ENCODE measurements at regions not wholly inside any gene's neighbourhood (a gene's known extent, or its start where the extent isn't known, plus 50 kb on each side); places are given as distances from the start of the nearest gene placed in this dataset.

- H2AK5ac ChIP-seq (ENCODE audit: insufficient read length, low read length) = no peak overlapping the region
- no peak overlapping the region for H3K27ac Mint-ChIP-seq
- H3K9me3 Mint-ChIP-seq = no peaks in the 10 kb centered on the region
- no peak overlapping the region for H2BK5ac ChIP-seq (ENCODE audit: insufficient read length, low read length)
- H4K20me1 ChIP-seq (ENCODE audit: control insufficient read depth, insufficient read depth, insufficient read length) = no peaks in the 10 kb centered on the region
- no peaks in the 10 kb centered on the region for H3K79me1 ChIP-seq (ENCODE audit: insufficient read depth, low read depth, low read length, poor library complexity, severe bottlenecking)
- H3K14ac ChIP-seq (ENCODE audit: insufficient read depth, low read length) = no peak overlapping the region
- no peak overlapping the region for H3K9ac ChIP-seq (ENCODE audit: extremely low read depth, insufficient read length, low read length)
- no peak overlapping the region for H3K18ac ChIP-seq (ENCODE audit: insufficient read length, low read depth, low read length)
- H3K4me3 Mint-ChIP-seq = no peak overlapping the region
- H2BK20ac ChIP-seq (ENCODE audit: low read depth, low read length, poor library complexity, severe bottlenecking) = no peak overlapping the region
- no peak overlapping the region for H3K27ac ChIP-seq (ENCODE audit: insufficient read length, low read depth, low read length)
- H3K4ac ChIP-seq (ENCODE audit: low read depth, low read length) = no peak overlapping the region
- H4K5ac ChIP-seq (ENCODE audit: insufficient read length, low read depth, low read length) = no peak overlapping the region
- H4K91ac ChIP-seq (ENCODE audit: insufficient read length, low read depth, low read length) = no peak overlapping the region
- TF ChIP-seq, protein P1, sequence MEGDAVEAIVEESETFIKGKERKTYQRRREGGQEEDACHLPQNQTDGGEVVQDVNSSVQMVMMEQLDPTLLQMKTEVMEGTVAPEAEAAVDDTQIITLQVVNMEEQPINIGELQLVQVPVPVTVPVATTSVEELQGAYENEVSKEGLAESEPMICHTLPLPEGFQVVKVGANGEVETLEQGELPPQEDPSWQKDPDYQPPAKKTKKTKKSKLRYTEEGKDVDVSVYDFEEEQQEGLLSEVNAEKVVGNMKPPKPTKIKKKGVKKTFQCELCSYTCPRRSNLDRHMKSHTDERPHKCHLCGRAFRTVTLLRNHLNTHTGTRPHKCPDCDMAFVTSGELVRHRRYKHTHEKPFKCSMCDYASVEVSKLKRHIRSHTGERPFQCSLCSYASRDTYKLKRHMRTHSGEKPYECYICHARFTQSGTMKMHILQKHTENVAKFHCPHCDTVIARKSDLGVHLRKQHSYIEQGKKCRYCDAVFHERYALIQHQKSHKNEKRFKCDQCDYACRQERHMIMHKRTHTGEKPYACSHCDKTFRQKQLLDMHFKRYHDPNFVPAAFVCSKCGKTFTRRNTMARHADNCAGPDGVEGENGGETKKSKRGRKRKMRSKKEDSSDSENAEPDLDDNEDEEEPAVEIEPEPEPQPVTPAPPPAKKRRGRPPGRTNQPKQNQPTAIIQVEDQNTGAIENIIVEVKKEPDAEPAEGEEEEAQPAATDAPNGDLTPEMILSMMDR (conservative IDR thresholded peaks at IDR 0.05) = no peak
- no peak overlapping the region for H3K4me2 ChIP-seq (ENCODE audit: insufficient read depth, insufficient read length, low read length)
- no CpG with 5 or more reads among the region's 6 CpGs for WGBS (ENCODE audit: extremely low coverage, insufficient read length, low lambda C conversion rate)
- no peaks in the 10 kb centered on the region for H3K27me3 Mint-ChIP-seq (ENCODE audit: low read depth)
- no peaks in the 10 kb centered on the region for H3K27me3 ChIP-seq (ENCODE audit: insufficient read depth, low read length)
- H3K4me1 Mint-ChIP-seq = 0 out of 4 replicates have a peak, but pooled peaks cover 0 to 3% of the 10 kb centered on the region in 2 experiments
- no peaks in the 10 kb centered on the region for H3K79me2 ChIP-seq (ENCODE audit: insufficient read depth, low read length)
- no peak overlapping the region for H2BK120ac ChIP-seq (ENCODE audit: low read depth, low read length, poor library complexity, severe bottlenecking)
- H3K4me1 ChIP-seq (ENCODE audit: insufficient read depth, low read length) = no peaks in the 10 kb centered on the region
- H3K9me3 ChIP-seq (ENCODE audit: control insufficient read depth, low read depth, low read length) = no peaks in the 10 kb centered on the region
- no peaks in the 10 kb centered on the region for H3K23me2 ChIP-seq (ENCODE audit: insufficient read length, low read depth, low read length, poor library complexity, severe bottlenecking)
- H2BK15ac ChIP-seq (ENCODE audit: low read depth, low read length) = no peak overlapping the region
- H2AFZ ChIP-seq (ENCODE audit: low read length) = no peak overlapping the region
- no peak overlapping the region for H3K23ac ChIP-seq (ENCODE audit: insufficient read length, low read depth, low read length)
- H3K56ac ChIP-seq (ENCODE audit: insufficient read length, low read depth, low read length) = no peak overlapping the region
- no peak overlapping the region for H3T11ph ChIP-seq (ENCODE audit: low read length)
- H2BK12ac ChIP-seq (ENCODE audit: insufficient read length, low read depth, low read length) = no peak overlapping the region
- H4K8ac ChIP-seq (replicated peaks; ENCODE audit: insufficient read length, low read depth, low read length) = no peak overlapping the region
- no peaks in the 10 kb centered on the region for H3K36me3 Mint-ChIP-seq (ENCODE audit: insufficient read depth in 1 of 3, low read depth in 3 of 3)
- DNase-seq = no peak
Measured at GRCh38 chr4:164368894-164369293, 385.0 kb upstream of the SMIM31 start.
